ENCODE measurements at regions not wholly inside any gene's neighbourhood (a gene's known extent, or its start where the extent isn't known, plus 50 kb on each side); places are given as distances from the start of the nearest gene placed in this dataset.
"Not testable (repeated sequence)": the region's sequence is repeated elsewhere in the genome, so short reads cannot be mapped to it uniquely, and the experiment has no call there.

GRCh38 chr16:9159839-9160550 is 68.6 kb downstream of the HAPSTR1 start:
- Histone ChIP-seq H3K4me3 (ENCODE audit: insufficient read depth, low read depth, low read length) (no peak overlapping the region), H3K9me3 (ENCODE audit: control insufficient read depth, low read length) (no peaks in the 10 kb centered on the region), H3K27ac (ENCODE audit: insufficient read depth, low read depth, low read length, poor library complexity, severe bottlenecking) (no peak overlapping the region), H3K4me1 (ENCODE audit: control insufficient read depth, insufficient read depth, low read length) (peaks cover 1% of the 10 kb centered on the region), H3K36me3 (ENCODE audit: control insufficient read depth, insufficient read depth, low read length) (no peaks in the 10 kb centered on the region), H3K27me3 (ENCODE audit: control insufficient read depth, insufficient read depth, low read length, poor library complexity, severe bottlenecking) (no peaks in the 10 kb centered on the region)
- 22 to 23% methylated on average over 15 of the region's 15 CpGs for WGBS, 2 experiments

GRCh38 chr16:9160551-9160911 is 69.1 kb downstream of the HAPSTR1 start:
- no peaks in the 10 kb centered on the region for H3K4me1 ChIP-seq (ENCODE audit: control insufficient read depth, insufficient read depth, low read length)
- H3K36me3 ChIP-seq (ENCODE audit: control insufficient read depth, insufficient read depth, low read length): no peaks in the 10 kb centered on the region
- WGBS, 2 experiments: 83 to 87% methylated on average over 13 of the region's 13 CpGs
- no peaks in the 10 kb centered on the region for H3K9me3 ChIP-seq (ENCODE audit: control insufficient read depth, low read length)
- no peak overlapping the region for H3K27ac ChIP-seq (ENCODE audit: insufficient read depth, low read depth, low read length, poor library complexity, severe bottlenecking)
- no peak overlapping the region for H3K4me3 ChIP-seq (ENCODE audit: insufficient read depth, low read depth, low read length)
- H3K27me3 ChIP-seq (ENCODE audit: control insufficient read depth, insufficient read depth, low read length, poor library complexity, severe bottlenecking): no peaks in the 10 kb centered on the region

DNA sequence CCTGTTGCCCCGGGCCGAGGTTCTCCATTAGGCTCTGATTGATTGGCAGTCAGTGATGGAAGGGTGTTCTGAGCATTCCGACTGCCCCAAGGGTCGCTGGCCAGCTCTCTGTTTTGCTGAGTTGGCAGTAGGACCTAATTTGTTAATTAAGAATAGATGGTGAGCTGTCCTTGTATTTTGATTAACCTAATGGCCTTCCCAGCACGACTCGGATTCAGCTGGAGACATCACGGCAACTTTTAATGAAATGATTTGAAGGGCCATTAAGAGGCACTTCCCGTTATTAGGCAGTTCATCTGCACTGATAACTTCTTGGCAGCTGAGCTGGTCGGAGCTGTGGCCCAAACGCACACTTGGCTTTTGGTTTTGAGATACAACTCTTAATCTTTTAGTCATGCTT is 74.2 kb downstream of the HAPSTR1 start:
- H3K9me3 ChIP-seq (ENCODE audit: control insufficient read depth, low read length): no peaks in the 10 kb centered on the region
- no peaks in the 10 kb centered on the region for H3K4me1 ChIP-seq (ENCODE audit: control insufficient read depth, insufficient read depth, low read length)
- WGBS, 2 experiments: 95 to 96% methylated on average over 10 of the region's 10 CpGs
- no peaks in the 10 kb centered on the region for H3K27me3 ChIP-seq (ENCODE audit: control insufficient read depth, insufficient read depth, low read length, poor library complexity, severe bottlenecking)
- no peak overlapping the region for H3K4me3 ChIP-seq (ENCODE audit: insufficient read depth, low read depth, low read length)
- H3K36me3 ChIP-seq (ENCODE audit: control insufficient read depth, insufficient read depth, low read length): no peaks in the 10 kb centered on the region
- no peak overlapping the region for H3K27ac ChIP-seq (ENCODE audit: insufficient read depth, low read depth, low read length, poor library complexity, severe bottlenecking)

- H3K27me3 ChIP-seq (ENCODE audit: control insufficient read depth, insufficient read depth, low read length, poor library complexity, severe bottlenecking); H3K4me3 ChIP-seq (ENCODE audit: insufficient read depth, low read depth, low read length); H3K9me3 ChIP-seq (ENCODE audit: control insufficient read depth, low read length); H3K27ac ChIP-seq (ENCODE audit: insufficient read depth, low read depth, low read length, poor library complexity, severe bottlenecking); H3K36me3 ChIP-seq (ENCODE audit: control insufficient read depth, insufficient read depth, low read length); H3K4me1 ChIP-seq (ENCODE audit: control insufficient read depth, insufficient read depth, low read length): not testable (repeated sequence)
- 93 to 94% methylated on average over 16 to 17 of the region's 24 CpGs for WGBS, 2 experiments
Observed at GRCh38 chr16:9166326-9166993, 75.0 kb downstream of the HAPSTR1 start.

- Histone ChIP-seq H3K4me3 (ENCODE audit: insufficient read depth, low read depth, low read length) (no peak overlapping the region), H3K36me3 (ENCODE audit: control insufficient read depth, insufficient read depth, low read length) (no peaks in the 10 kb centered on the region), H3K27me3 (ENCODE audit: control insufficient read depth, insufficient read depth, low read length, poor library complexity, severe bottlenecking) (no peaks in the 10 kb centered on the region), H3K9me3 (ENCODE audit: control insufficient read depth, low read length) (no peaks in the 10 kb centered on the region), H3K27ac (ENCODE audit: insufficient read depth, low read depth, low read length, poor library complexity, severe bottlenecking) (no peak overlapping the region), H3K4me1 (ENCODE audit: control insufficient read depth, insufficient read depth, low read length) (no peaks in the 10 kb centered on the region)
- WGBS, 2 experiments: 93 to 96% methylated on average over 7 of the region's 7 CpGs
Observed at GRCh38 chr16:9169094-9169493, 77.7 kb downstream of the HAPSTR1 start.

DNA sequence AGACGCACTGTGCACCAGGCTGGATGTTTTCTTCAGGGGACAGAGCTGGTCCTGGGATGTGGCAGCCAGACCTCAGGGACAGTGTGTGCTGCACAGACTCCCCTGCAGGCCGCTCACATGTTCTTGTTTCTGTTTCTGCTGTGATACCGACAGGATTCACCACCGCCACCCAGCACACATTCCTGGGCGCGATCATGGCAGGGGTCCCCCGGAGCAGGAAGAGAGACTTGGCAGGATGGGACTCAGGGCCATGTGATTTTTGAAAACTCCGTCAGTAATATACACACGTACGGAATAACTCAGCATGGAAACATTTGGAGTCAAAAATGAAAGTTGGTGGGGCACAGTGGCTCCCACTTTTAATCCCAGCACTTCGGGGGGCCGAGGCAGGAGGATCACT is 79.0 kb downstream of the HAPSTR1 start:
- no peaks in the 10 kb centered on the region for H3K27me3 ChIP-seq (ENCODE audit: control insufficient read depth, insufficient read depth, low read length, poor library complexity, severe bottlenecking)
- 94 to 96% methylated on average over 12 of the region's 12 CpGs for WGBS, 2 experiments

GRCh38 chr16:9176547-9177418 is 85.3 kb downstream of the HAPSTR1 start:
- H3K27ac ChIP-seq (ENCODE audit: insufficient read depth, low read depth, low read length, poor library complexity, severe bottlenecking): no peak overlapping the region
- H3K9me3 ChIP-seq (ENCODE audit: control insufficient read depth, low read length): no peaks in the 10 kb centered on the region
- H3K4me1 ChIP-seq (ENCODE audit: control insufficient read depth, insufficient read depth, low read length): peaks cover 3% of the 10 kb centered on the region
- H3K27me3 ChIP-seq (ENCODE audit: control insufficient read depth, insufficient read depth, low read length, poor library complexity, severe bottlenecking): no peaks in the 10 kb centered on the region
- no peak overlapping the region for H3K4me3 ChIP-seq (ENCODE audit: insufficient read depth, low read depth, low read length)
- 76 to 83% methylated on average over 9 of the region's 9 CpGs for WGBS, 2 experiments
- H3K36me3 ChIP-seq (ENCODE audit: control insufficient read depth, insufficient read depth, low read length): no peaks in the 10 kb centered on the region

More for the DNA sequence above, 79.0 kb downstream of the HAPSTR1 start:
- H3K4me3 ChIP-seq (ENCODE audit: insufficient read depth, low read depth, low read length): no peak overlapping the region
- H3K9me3 ChIP-seq (ENCODE audit: control insufficient read depth, low read length): no peaks in the 10 kb centered on the region
- H3K27ac ChIP-seq (ENCODE audit: insufficient read depth, low read depth, low read length, poor library complexity, severe bottlenecking): no peak overlapping the region
- H3K4me1 ChIP-seq (ENCODE audit: control insufficient read depth, insufficient read depth, low read length): no peaks in the 10 kb centered on the region
- no peaks in the 10 kb centered on the region for H3K36me3 ChIP-seq (ENCODE audit: control insufficient read depth, insufficient read depth, low read length)

- H3K9me3 ChIP-seq (ENCODE audit: control insufficient read depth, low read length): no peaks in the 10 kb centered on the region
- H3K4me1 ChIP-seq (ENCODE audit: control insufficient read depth, insufficient read depth, low read length): peaks cover 3% of the 10 kb centered on the region
- H3K27me3 ChIP-seq (ENCODE audit: control insufficient read depth, insufficient read depth, low read length, poor library complexity, severe bottlenecking): no peaks in the 10 kb centered on the region
- WGBS, 2 experiments: 91 to 92% methylated on average over 6 of the region's 6 CpGs
- no peaks in the 10 kb centered on the region for H3K36me3 ChIP-seq (ENCODE audit: control insufficient read depth, insufficient read depth, low read length)
- no peak overlapping the region for H3K27ac ChIP-seq (ENCODE audit: insufficient read depth, low read depth, low read length, poor library complexity, severe bottlenecking)
- no peak overlapping the region for H3K4me3 ChIP-seq (ENCODE audit: insufficient read depth, low read depth, low read length)
Observed at GRCh38 chr16:9177861-9178260, 86.4 kb downstream of the HAPSTR1 start.

DNA sequence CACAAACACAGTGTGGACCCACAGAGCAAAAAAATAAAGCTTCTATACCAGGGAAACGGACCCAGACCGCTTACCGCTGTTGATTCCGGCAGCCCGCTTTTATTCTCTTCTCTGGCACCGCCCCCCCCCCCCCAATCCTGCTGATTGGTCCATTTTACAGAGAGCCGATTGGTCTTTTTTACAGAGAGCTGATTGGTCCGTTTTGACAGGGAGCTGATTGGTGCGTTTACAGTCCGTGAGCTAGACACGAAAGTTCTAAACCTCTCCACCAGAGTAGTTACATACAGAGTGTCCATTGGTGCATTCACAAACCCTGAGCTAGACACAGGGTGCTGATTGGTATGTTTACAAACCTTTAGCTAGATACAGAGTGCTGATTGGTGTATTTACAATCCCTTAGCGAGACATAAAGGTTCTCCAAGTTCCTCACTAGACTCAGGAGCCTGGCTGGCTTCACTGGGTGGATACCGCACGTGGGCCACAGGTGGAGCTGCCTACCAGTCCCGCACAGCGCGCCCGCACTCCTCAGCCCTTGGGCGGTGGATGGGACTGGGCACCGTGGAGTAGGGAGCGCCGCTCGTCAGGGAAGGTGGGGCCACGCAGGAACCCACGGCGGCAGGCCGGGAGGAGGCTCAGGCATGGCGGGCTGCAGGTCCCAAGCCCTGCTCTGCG is 92.4 kb downstream of the HAPSTR1 start:
- Histone ChIP-seq H3K9me3 (ENCODE audit: control insufficient read depth, low read length) (no peaks in the 10 kb centered on the region), H3K36me3 (ENCODE audit: control insufficient read depth, insufficient read depth, low read length) (no peaks in the 10 kb centered on the region), H3K4me3 (ENCODE audit: insufficient read depth, low read depth, low read length) (no peak overlapping the region), H3K4me1 (ENCODE audit: control insufficient read depth, insufficient read depth, low read length) (no peaks in the 10 kb centered on the region), H3K27me3 (ENCODE audit: control insufficient read depth, insufficient read depth, low read length, poor library complexity, severe bottlenecking) (no peaks in the 10 kb centered on the region), H3K27ac (ENCODE audit: insufficient read depth, low read depth, low read length, poor library complexity, severe bottlenecking) (no peak overlapping the region)
- WGBS, 2 experiments: 90 to 91% methylated on average over 29 of the region's 29 CpGs

DNA sequence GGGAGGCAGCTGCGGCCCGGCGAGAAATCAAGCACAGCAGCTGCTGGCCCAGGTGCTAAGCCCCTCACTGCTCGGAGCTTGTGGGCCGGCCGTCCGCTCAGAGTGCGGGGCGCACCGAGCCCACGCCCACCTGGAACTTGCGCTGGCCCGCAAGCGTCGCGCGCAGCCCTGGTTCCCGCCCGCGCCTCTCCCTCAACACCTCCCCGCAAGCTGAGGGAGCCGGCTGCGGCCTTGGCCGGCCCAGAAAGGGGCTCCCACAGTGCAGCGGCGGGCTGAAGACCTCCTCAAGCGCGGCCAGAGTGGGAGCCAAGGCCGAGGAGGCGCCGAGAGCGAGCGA is 92.9 kb downstream of the HAPSTR1 start:
- Histone ChIP-seq H3K4me3 (ENCODE audit: insufficient read depth, low read depth, low read length) (no peak overlapping the region), H3K9me3 (ENCODE audit: control insufficient read depth, low read length) (no peaks in the 10 kb centered on the region), H3K4me1 (ENCODE audit: control insufficient read depth, insufficient read depth, low read length) (no peaks in the 10 kb centered on the region), H3K36me3 (ENCODE audit: control insufficient read depth, insufficient read depth, low read length) (no peaks in the 10 kb centered on the region), H3K27ac (ENCODE audit: insufficient read depth, low read depth, low read length, poor library complexity, severe bottlenecking) (no peak overlapping the region), H3K27me3 (ENCODE audit: control insufficient read depth, insufficient read depth, low read length, poor library complexity, severe bottlenecking) (no peaks in the 10 kb centered on the region)
- 96 to 97% methylated on average over 33 of the region's 33 CpGs for WGBS, 2 experiments

Measured in ectodermal cell (in vitro differentiated cells).